ENCODE measurements at regions not wholly inside any gene's neighbourhood (a gene's known extent, or its start where the extent isn't known, plus 50 kb on each side); places are given as distances from the start of the nearest gene placed in this dataset.

- dilution Hi-C loops (cut with MboI; ENCODE audit: extremely low pct_ligation_motif_present, low sequenced_read_pairs) = no loop called here
- H3K4me2 ChIP-seq (ENCODE audit: control insufficient read depth, extremely low read depth, insufficient read depth, low read depth, low read length) = no peak overlapping the region
- no peak overlapping the region for H3K9ac ChIP-seq (ENCODE audit: control insufficient read depth, extremely low read depth, insufficient read depth, low read length)
- TF ChIP-seq EZH2 (IDR thresholded peaks at IDR 0.05; ENCODE audit: low read length) = no peak
- TF ChIP-seq CTCF (optimal IDR thresholded peaks at IDR 0.05 in 1 of 3, IDR thresholded peaks at IDR 0.05 in 1 of 3, conservative IDR thresholded peaks at IDR 0.05 in 1 of 3; ENCODE audit: extremely low read depth in 1 of 3, insufficient read depth in 2 of 3, low read length in 3 of 3) = no peak
- no peaks in the 10 kb centered on the region for H3K9me1 ChIP-seq (ENCODE audit: control insufficient read depth, extremely low read depth, insufficient read depth, low read length)
- no peaks in the 10 kb centered on the region for H3K27me3 ChIP-seq (ENCODE audit: control insufficient read depth, extremely low read depth, insufficient read depth, low read length)
- H3K9me3 ChIP-seq (ENCODE audit: control insufficient read depth, low read depth, low read length) = no peaks in the 10 kb centered on the region
- DNase-seq (ENCODE audit: low read depth, low spot score) (no peak), FAIRE-seq (no peak)
- no peak overlapping the region for H3K27ac ChIP-seq (ENCODE audit: control insufficient read depth, insufficient read depth, low read length)
- H3K4me3 ChIP-seq (ENCODE audit: control insufficient read depth in 2 of 3, extremely low read depth in 1 of 3, insufficient read depth in 2 of 3, low read depth in 1 of 3, low read length in 3 of 3) = no peak overlapping the region
- H3K79me2 ChIP-seq (ENCODE audit: control insufficient read depth, insufficient read depth, low read length) = no peaks in the 10 kb centered on the region
- no peaks in the 10 kb centered on the region for H3K36me3 ChIP-seq (ENCODE audit: control insufficient read depth in 2 of 2, extremely low read depth in 1 of 2, insufficient read depth in 2 of 2, low read length in 2 of 2)
- no peaks in the 10 kb centered on the region for H4K20me1 ChIP-seq (ENCODE audit: control insufficient read depth, extremely low read depth, insufficient read depth, low read length)
- H3K4me1 ChIP-seq (ENCODE audit: control insufficient read depth, extremely low read depth, insufficient read depth, low read length) = no peaks in the 10 kb centered on the region
- H2AFZ ChIP-seq (ENCODE audit: control insufficient read depth, low read length) = no peak overlapping the region
Measured at GRCh38 chr9:32331240-32331639, 53.2 kb upstream of the ACO1 start.

DNA sequence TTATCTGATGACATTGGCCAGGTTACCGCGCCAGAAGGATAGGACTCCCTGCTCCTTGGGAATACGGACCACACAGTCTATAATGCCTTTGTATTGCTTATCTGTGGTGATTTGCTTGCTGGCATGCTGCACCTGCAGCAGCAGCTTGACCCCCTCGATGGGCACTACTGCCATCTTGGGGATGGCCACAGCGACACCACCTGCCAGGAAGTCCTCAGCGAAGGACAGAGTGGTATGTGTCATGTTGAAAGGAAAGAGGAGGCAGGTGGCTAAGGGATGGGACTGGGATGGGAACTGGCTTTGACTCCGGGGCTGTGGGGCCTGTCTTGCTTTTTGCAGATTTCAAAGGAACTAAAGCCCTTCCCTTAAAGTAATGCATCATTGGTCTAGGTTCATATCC is 50.3 kb upstream of the ACO1 start:
- H2AFZ ChIP-seq (ENCODE audit: control insufficient read depth, low read length) = no peak overlapping the region
- no peaks in the 10 kb centered on the region for H3K9me3 ChIP-seq (ENCODE audit: control insufficient read depth, low read depth, low read length)
- dilution Hi-C loops (cut with MboI; ENCODE audit: extremely low pct_ligation_motif_present, low sequenced_read_pairs) = no loop called here
- H3K27me3 ChIP-seq (ENCODE audit: control insufficient read depth, extremely low read depth, insufficient read depth, low read length) = no peaks in the 10 kb centered on the region
- H3K4me1 ChIP-seq (ENCODE audit: control insufficient read depth, extremely low read depth, insufficient read depth, low read length) = no peaks in the 10 kb centered on the region
- H3K9me1 ChIP-seq (ENCODE audit: control insufficient read depth, extremely low read depth, insufficient read depth, low read length) = no peaks in the 10 kb centered on the region
- H3K79me2 ChIP-seq (ENCODE audit: control insufficient read depth, insufficient read depth, low read length) = no peaks in the 10 kb centered on the region
- no peak for TF ChIP-seq EZH2 (IDR thresholded peaks at IDR 0.05; ENCODE audit: low read length)
- no peak for TF ChIP-seq CTCF (optimal IDR thresholded peaks at IDR 0.05 in 1 of 3, IDR thresholded peaks at IDR 0.05 in 1 of 3, conservative IDR thresholded peaks at IDR 0.05 in 1 of 3; ENCODE audit: extremely low read depth in 1 of 3, insufficient read depth in 2 of 3, low read length in 3 of 3)
- FAIRE-seq = no peak
- no peak for DNase-seq (ENCODE audit: low read depth, low spot score)
- no peaks in the 10 kb centered on the region for H4K20me1 ChIP-seq (ENCODE audit: control insufficient read depth, extremely low read depth, insufficient read depth, low read length)
- no peaks in the 10 kb centered on the region for H3K36me3 ChIP-seq (ENCODE audit: control insufficient read depth in 2 of 2, extremely low read depth in 1 of 2, insufficient read depth in 2 of 2, low read length in 2 of 2)
- H3K27ac ChIP-seq (ENCODE audit: control insufficient read depth, insufficient read depth, low read length) = no peak overlapping the region
- no peak overlapping the region for H3K9ac ChIP-seq (ENCODE audit: control insufficient read depth, extremely low read depth, insufficient read depth, low read length)
- H3K4me3 ChIP-seq (ENCODE audit: control insufficient read depth in 2 of 3, extremely low read depth in 1 of 3, insufficient read depth in 2 of 3, low read depth in 1 of 3, low read length in 3 of 3) = no peak overlapping the region
- no peak overlapping the region for H3K4me2 ChIP-seq (ENCODE audit: control insufficient read depth, extremely low read depth, insufficient read depth, low read depth, low read length)

Small RNAs in the stretch of these regions (small RNA-seq; reads per million reads assigned to genes)
- gene MIR873 (ENCODE audit: insufficient read length in 3 of 3, low read depth in 3 of 3, low replicate concordance in 1 of 3) (0.13 to 14.3 (median 3.0) reads per million in 3 experiments), gene MIR876 (ENCODE audit: insufficient read length in 3 of 3, low read depth in 3 of 3, low replicate concordance in 1 of 3) (1.1 to 15.7 (median 5.3) reads per million in 3 experiments), gene RNA5SP281 (ENCODE audit: insufficient read length in 3 of 3, low read depth in 3 of 3, low replicate concordance in 1 of 3) (0 reads per million in 3 experiments)

Data from keratinocyte (primary cell).